Fibroblast of lung (primary cell): ENCODE measurements at regions not wholly inside any gene's neighbourhood (a gene's known extent, or its start where the extent isn't known, plus 50 kb on each side); places are given as distances from the start of the nearest gene placed in this dataset.

ENCODE experiments used
- EZH2 ChIP-seq: IDR thresholded peaks from 2 replicates; pipeline ENCODE4 v1.5.1; 2012; ENCODE audit warnings: low read length, control low read depth, mild to moderate bottlenecking; ENCODE audit errors: missing control alignments
- TF ChIP-seq, protein P1 (sequence below), 2 donors: IDR thresholded peaks in 1 of 2; conservative IDR thresholded peaks in 1 of 2; 1 replicate in 1 of 2; 2 replicates in 1 of 2; pipeline ENCODE4 v1.5.1; 2011 to 2012; ENCODE audit warnings: low read length in 2 of 2, control low read depth in 1 of 2, inconsistent platforms in 1 of 2, low read depth in 1 of 2, mild to moderate bottlenecking in 1 of 2

DNA sequence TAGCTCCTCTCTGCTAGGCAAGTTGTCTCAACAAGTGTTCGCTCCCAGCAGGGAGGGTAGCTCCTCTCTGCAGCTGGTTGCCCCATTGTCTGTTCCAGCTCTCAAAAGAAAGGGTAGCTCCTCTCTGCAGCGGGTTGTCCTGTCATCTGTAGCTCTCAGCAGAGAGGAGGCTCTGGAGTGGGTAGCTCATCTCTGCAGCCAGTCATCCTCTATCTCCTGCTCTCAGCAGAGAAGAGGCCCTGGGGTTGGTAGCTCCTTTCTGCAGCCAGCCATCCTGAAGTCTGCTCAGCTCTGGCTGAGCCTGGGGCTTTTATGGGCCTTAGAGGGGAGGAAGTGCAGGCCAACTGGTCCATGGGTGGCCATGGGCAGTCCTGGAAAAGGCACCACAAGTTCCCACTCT is 342.7 kb downstream of the PTTG2 start:
- TF ChIP-seq, protein P1, sequence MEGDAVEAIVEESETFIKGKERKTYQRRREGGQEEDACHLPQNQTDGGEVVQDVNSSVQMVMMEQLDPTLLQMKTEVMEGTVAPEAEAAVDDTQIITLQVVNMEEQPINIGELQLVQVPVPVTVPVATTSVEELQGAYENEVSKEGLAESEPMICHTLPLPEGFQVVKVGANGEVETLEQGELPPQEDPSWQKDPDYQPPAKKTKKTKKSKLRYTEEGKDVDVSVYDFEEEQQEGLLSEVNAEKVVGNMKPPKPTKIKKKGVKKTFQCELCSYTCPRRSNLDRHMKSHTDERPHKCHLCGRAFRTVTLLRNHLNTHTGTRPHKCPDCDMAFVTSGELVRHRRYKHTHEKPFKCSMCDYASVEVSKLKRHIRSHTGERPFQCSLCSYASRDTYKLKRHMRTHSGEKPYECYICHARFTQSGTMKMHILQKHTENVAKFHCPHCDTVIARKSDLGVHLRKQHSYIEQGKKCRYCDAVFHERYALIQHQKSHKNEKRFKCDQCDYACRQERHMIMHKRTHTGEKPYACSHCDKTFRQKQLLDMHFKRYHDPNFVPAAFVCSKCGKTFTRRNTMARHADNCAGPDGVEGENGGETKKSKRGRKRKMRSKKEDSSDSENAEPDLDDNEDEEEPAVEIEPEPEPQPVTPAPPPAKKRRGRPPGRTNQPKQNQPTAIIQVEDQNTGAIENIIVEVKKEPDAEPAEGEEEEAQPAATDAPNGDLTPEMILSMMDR (conservative IDR thresholded peaks at IDR 0.05 in 1 of 2, IDR thresholded peaks at IDR 0.05 in 1 of 2; ENCODE audit: low read depth in 1 of 2, low read length in 2 of 2), result no peak
- TF ChIP-seq EZH2, result no peak
